ENCODE measurements at regions not wholly inside any gene's neighbourhood (a gene's known extent, or its start where the extent isn't known, plus 50 kb on each side); places are given as distances from the start of the nearest gene placed in this dataset.
"Not testable (repeated sequence)": the region's sequence is repeated elsewhere in the genome, so short reads cannot be mapped to it uniquely, and the experiment has no call there.

DNA sequence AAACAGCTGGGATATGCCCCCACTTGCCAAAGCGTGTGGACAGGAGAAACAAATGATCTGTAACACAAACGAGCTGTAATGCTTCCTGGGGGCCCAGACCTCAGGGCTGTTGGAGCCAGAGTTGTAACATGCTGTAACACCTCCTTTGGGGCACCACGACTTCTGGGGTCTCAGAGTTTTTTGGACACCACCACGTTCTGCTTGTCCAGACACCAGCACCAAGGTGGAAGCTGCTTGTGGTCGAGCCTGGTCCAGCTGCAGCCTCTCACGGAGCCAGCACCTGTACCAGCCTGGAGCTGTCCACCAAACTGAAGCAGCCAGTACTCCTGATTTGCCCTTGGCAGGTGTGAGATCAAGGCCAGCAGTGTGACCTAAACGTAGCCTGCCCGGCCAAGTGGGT is 879.4 kb downstream of the SLC6A15 start:
- Histone ChIP-seq H3K27me3 (no peaks in the 10 kb centered on the region), H3K4me3 (no peak overlapping the region), H3K27ac (no peak overlapping the region), H3K36me3 (no peaks in the 10 kb centered on the region), H3K9me3 (peaks cover 0 to 24% of the 10 kb centered on the region in 2 donors), H3K4me1 (no peaks in the 10 kb centered on the region)
- intact Hi-C loops (cut with DNase I): no loop called here
- DNase-seq (no peak), ATAC-seq (no peak)
- TF ChIP-seq, protein P1, sequence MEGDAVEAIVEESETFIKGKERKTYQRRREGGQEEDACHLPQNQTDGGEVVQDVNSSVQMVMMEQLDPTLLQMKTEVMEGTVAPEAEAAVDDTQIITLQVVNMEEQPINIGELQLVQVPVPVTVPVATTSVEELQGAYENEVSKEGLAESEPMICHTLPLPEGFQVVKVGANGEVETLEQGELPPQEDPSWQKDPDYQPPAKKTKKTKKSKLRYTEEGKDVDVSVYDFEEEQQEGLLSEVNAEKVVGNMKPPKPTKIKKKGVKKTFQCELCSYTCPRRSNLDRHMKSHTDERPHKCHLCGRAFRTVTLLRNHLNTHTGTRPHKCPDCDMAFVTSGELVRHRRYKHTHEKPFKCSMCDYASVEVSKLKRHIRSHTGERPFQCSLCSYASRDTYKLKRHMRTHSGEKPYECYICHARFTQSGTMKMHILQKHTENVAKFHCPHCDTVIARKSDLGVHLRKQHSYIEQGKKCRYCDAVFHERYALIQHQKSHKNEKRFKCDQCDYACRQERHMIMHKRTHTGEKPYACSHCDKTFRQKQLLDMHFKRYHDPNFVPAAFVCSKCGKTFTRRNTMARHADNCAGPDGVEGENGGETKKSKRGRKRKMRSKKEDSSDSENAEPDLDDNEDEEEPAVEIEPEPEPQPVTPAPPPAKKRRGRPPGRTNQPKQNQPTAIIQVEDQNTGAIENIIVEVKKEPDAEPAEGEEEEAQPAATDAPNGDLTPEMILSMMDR (IDR thresholded peaks at IDR 0.05): no peak

DNA sequence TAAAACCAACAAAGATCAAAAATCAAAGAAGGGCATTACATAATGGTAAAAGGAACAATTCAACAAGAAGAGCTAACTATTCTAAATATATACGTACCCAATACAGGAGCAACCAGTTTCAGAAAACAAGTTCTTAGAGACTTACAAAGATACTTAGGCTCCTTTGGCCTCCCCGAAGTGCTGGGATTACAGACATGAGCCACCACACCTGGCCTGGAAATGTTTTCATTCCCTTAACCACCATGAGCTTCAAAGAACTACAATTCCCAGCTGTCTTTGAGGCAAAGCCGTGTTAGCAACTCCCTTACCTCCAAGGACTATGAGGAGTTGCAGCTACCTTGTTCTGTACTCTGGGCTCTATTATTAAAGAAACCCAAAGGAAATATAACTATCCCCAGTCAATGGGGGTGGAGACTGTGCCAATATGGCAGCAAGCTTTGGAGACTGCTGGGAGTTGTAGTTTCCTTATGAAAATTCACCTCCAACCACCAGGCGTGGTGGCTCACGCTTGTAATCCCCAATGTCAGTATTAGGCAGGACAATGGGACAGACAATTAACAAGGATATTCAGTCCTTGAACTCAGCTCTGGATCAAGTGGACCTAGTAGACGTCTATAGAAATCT is 893.9 kb downstream of the SLC6A15 start:
- H3K27me3 ChIP-seq; H3K36me3 ChIP-seq; ATAC-seq; H3K4me3 ChIP-seq; H3K27ac ChIP-seq; DNase-seq; H3K4me1 ChIP-seq; intact Hi-C loops (cut with DNase I): not testable (repeated sequence)
- peaks cover 0 to 29% of the 10 kb centered on the region in 2 donors for H3K9me3 ChIP-seq

DNA sequence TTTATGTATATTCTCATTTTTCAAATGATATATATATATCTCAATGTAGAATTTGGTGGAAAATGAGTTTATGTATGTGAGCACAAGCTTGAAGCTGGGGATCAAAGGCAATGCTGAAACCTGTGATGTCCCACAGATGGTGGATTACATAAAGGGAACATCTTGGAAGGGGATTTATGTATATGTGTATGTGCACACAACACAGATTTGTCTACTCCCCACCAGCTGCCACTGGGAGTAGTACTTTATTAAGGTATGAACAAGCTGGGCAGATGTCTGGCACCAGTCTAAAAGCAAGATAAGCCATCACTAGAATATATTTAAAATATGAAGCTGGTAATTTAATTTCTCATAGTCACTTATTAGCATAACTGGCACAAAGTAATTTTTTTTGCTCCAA is 895.6 kb downstream of the SLC6A15 start:
- Histone ChIP-seq H3K27me3 (no peaks in the 10 kb centered on the region), H3K9me3 (peaks cover 0 to 39% of the 10 kb centered on the region in 2 donors), H3K4me3 (no peak overlapping the region), H3K36me3 (no peaks in the 10 kb centered on the region), H3K27ac (no peak overlapping the region), H3K4me1 (no peaks in the 10 kb centered on the region)
- TF ChIP-seq, protein P1 (IDR thresholded peaks at IDR 0.05): no peak
- DNase-seq (no peak), ATAC-seq (no peak)
- intact Hi-C loops (cut with DNase I): no loop called here

DNA sequence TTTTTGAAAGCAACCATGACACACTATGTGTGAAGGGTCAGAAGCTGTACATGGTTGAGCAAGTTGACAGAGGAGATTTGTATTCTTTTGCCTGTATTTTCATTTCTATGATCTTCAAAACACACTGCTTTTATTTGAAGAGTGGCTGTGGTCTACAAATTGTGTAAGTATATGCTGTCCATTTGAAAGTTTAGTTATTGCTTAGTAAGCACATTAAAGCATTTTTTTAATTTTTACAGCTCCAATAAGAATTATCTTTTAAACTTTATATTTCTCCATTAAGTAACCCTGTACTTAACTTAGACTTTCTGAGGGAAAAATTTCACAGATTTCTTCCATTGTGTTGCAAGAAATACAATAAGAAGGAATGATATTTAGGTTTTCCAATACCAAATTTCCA is 915.2 kb downstream of the SLC6A15 start:
- no peaks in the 10 kb centered on the region for H3K4me1 ChIP-seq
- H3K4me3 ChIP-seq: no peak overlapping the region
- ATAC-seq (no peak), DNase-seq (no peak)
- no peak overlapping the region for H3K27ac ChIP-seq
- no peaks in the 10 kb centered on the region for H3K27me3 ChIP-seq
- no peaks in the 10 kb centered on the region for H3K36me3 ChIP-seq
- H3K9me3 ChIP-seq: peaks cover 0 to 9% of the 10 kb centered on the region in 2 donors
- TF ChIP-seq, protein P1 (IDR thresholded peaks at IDR 0.05): no peak
- intact Hi-C loops (cut with DNase I): no loop called here

DNA sequence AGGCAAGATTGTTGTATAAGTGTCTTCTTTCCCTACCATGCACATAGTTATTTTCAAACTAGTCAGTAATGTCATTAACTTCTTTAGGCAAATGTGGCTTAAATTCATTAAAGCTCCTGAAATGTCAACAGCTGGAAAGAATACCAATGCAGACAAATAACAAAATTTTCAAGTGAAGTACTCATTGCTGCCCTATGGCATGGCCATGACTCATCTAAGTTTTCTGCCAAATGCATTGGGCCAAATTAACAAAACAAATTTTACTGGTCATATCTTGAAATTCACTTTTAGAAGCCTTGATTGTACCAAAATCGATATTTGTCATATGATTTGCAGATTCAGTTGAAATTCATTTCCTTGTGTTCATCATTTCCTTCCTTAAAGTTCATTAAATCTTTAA is 915.9 kb downstream of the SLC6A15 start:
- no peak for ATAC-seq
- intact Hi-C loops (cut with DNase I): no loop called here

More for the DNA sequence above, 915.9 kb downstream of the SLC6A15 start:
- TF ChIP-seq, protein P1 (IDR thresholded peaks at IDR 0.05): no peak
- H3K9me3 ChIP-seq: peaks cover 0 to 9% of the 10 kb centered on the region in 2 donors
- H3K27ac ChIP-seq: no peak overlapping the region
- no peak overlapping the region for H3K4me3 ChIP-seq
- no peaks in the 10 kb centered on the region for H3K36me3 ChIP-seq
- no peaks in the 10 kb centered on the region for H3K27me3 ChIP-seq
- no peak for DNase-seq
- H3K4me1 ChIP-seq: no peaks in the 10 kb centered on the region
